PC-3 (cell line): ENCODE measurements at regions not wholly inside any gene's neighbourhood (a gene's known extent, or its start where the extent isn't known, plus 50 kb on each side); places are given as distances from the start of the nearest gene placed in this dataset.

ENCODE experiments used
- ATAC-seq: fragments of 200-7000 bp; cut with Tn5 transposase; 2 replicates; pipeline ENCODE4 v1.9.1; 2020; ENCODE audit warnings: mild to moderate bottlenecking, moderate library complexity
- BruUV-seq: library from RNA; stranded (reverse); fragments of 400-500 nt; replicated peaks from 2 replicates; lab custom pipeline; 2021; lab: Mats Ljungman, UMichigan
- CTCF ChIA-PET: fragments of 300-600 bp; sonication (Branson Sonifier 250); formaldehyde crosslinking; loops from one replicate; lab custom pipeline; 2022; ENCODE audit warnings: antibody characterized with exemption; lab: Charles Lee
- POLR2A ChIA-PET: fragments of 300-600 bp; sonication (Branson Sonifier 250); formaldehyde crosslinking; loops from one replicate; lab custom pipeline; 2022; ENCODE audit warnings: antibody characterized with exemption; ENCODE audit not compliant: unreplicated experiment; lab: Charles Lee
- DNase-seq: peaks from one replicate; pipeline ENCODE4 v3.0.0-alpha.2; 2015
- H2AFZ ChIP-seq: fragments of 300-600 bp; sonication (generic); 2 replicates; pipeline ENCODE4 v1.6.0; 2016; ENCODE audit warnings: antibody characterized with exemption, low read length
- H3F3A ChIP-seq: fragments of 300-600 bp; sonication (generic); one replicate; pipeline ENCODE4 v1.6.0; 2017; ENCODE audit warnings: antibody characterized with exemption, low read length, control low read depth, mild to moderate bottlenecking; ENCODE audit not compliant: unreplicated experiment
- H3K27ac ChIP-seq: fragments of 300-600 bp; sonication (generic); 2 replicates; pipeline ENCODE4 v1.5.1; 2016; ENCODE audit warnings: mild to moderate bottlenecking, low read length
- H3K27me3 ChIP-seq: fragments of 300-600 bp; sonication (generic); 2 replicates; pipeline ENCODE4 v1.6.1; 2016; ENCODE audit warnings: low read length, mixed read lengths
- H3K36me3 ChIP-seq: fragments of 300-600 bp; sonication (generic); 2 replicates; pipeline ENCODE4 v1.6.1; 2016; ENCODE audit warnings: low read depth, mixed run types, low read length, mixed read lengths
- H3K4me1 ChIP-seq: fragments of 300-600 bp; sonication (generic); 2 replicates; pipeline ENCODE4 v1.5.1; 2016; ENCODE audit warnings: low read length; ENCODE audit not compliant: insufficient read depth
- H3K4me2 ChIP-seq: fragments of 300-600 bp; sonication (generic); 2 replicates; pipeline ENCODE4 v1.6.0; 2016; ENCODE audit warnings: low read length
- H3K4me3 ChIP-seq: fragments of 300-600 bp; sonication (generic); 2 replicates; pipeline ENCODE4 v1.5.1; 2016; ENCODE audit warnings: mild to moderate bottlenecking, low read length, mixed read lengths
- H3K79me2 ChIP-seq: fragments of 300-600 bp; sonication (generic); 2 replicates; pipeline ENCODE4 v1.6.1; 2017; ENCODE audit warnings: low read length, mixed read lengths
- H3K9ac ChIP-seq: fragments of 300-600 bp; sonication (generic); 2 replicates; pipeline ENCODE4 v1.6.0; 2016; ENCODE audit warnings: mild to moderate bottlenecking, low read length
- H3K9me2 ChIP-seq: fragments of 300-600 bp; sonication (generic); replicated peaks from 2 replicates; pipeline ENCODE4 v1.6.1; 2016; ENCODE audit warnings: mixed run types, low read length, mixed read lengths
- H3K9me3 ChIP-seq: fragments of 300-600 bp; sonication (generic); 2 replicates; pipeline ENCODE4 v1.6.1; 2016; ENCODE audit warnings: low read length, mixed read lengths
- H4K20me1 ChIP-seq: fragments of 300-600 bp; sonication (generic); 2 replicates; pipeline ENCODE4 v1.6.1; 2016; ENCODE audit warnings: low read length, mixed read lengths
- CTCF ChIP-seq: fragments of 300-600 bp; sonication (generic); conservative IDR thresholded peaks from 2 replicates; pipeline ENCODE4 v1.5.1; 2017; ENCODE audit warnings: antibody characterized with exemption, low read depth, mild to moderate bottlenecking, low read length
- EZH2 ChIP-seq: fragments of 300-600 bp; sonication (generic); IDR thresholded peaks from one replicate; pipeline ENCODE4 v1.6.1; 2017; ENCODE audit warnings: antibody characterized with exemption, mild to moderate bottlenecking, low read length; ENCODE audit not compliant: unreplicated experiment
- EZH2phosphoT487 ChIP-seq: fragments of 300-600 bp; sonication (generic); IDR thresholded peaks from 2 replicates; pipeline ENCODE4 v1.6.1; 2018; ENCODE audit warnings: mild to moderate bottlenecking, antibody characterized with exemption, low read length, borderline replicate concordance
- intact Hi-C: fragments of 100-400 bp; cut with micrococcal nuclease; formaldehyde crosslinking; loops from 2 replicates; pipeline ENCODE4 v1.9.0; 2023

DNA sequence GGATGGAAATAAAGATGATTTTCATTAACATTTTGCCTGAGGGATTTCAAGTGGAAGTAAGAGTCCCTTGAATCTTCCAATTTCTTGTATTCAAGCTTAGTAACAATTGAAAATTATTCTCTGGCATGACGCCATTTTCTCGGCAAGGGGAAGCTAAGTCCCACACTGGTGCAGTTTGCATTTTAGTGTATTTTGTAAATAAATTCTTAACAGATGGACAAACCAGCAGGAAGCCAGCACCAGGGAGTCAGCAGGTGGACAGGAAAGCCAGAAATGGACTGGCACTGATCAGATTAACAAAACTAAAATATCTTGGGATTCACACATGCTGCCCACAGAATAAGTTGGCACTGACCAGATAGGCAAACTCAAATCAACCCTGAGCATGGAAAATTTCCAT is 311.3 kb downstream of the LRRIQ3 start:
- no peak overlapping the region for H2AFZ ChIP-seq
- POLR2A ChIA-PET: no interaction called here
- no peaks in the 10 kb centered on the region for H3F3A ChIP-seq
- no peak for TF ChIP-seq EZH2
- TF ChIP-seq EZH2phosphoT487: no peak
- TF ChIP-seq CTCF: no peak
- ATAC-seq (no peak), DNase-seq (no peak)
- peaks cover 19% of the 10 kb centered on the region for H3K27me3 ChIP-seq
- CTCF ChIA-PET: no interaction called here
- no peak overlapping the region for H3K4me2 ChIP-seq
- H3K9me3 ChIP-seq: no peaks in the 10 kb centered on the region
- no peak overlapping the region for H3K9ac ChIP-seq
- no peaks in the 10 kb centered on the region for H3K4me1 ChIP-seq
- H3K9me2 ChIP-seq: no peaks in the 10 kb centered on the region
- no peak overlapping the region for H3K27ac ChIP-seq
- no peaks in the 10 kb centered on the region for H3K36me3 ChIP-seq
- BruUV-seq: no TSS peak
- intact Hi-C loops: no loop called here
- H3K79me2 ChIP-seq: no peaks in the 10 kb centered on the region
- no peaks in the 10 kb centered on the region for H4K20me1 ChIP-seq
- H3K4me3 ChIP-seq: no peak overlapping the region

DNA sequence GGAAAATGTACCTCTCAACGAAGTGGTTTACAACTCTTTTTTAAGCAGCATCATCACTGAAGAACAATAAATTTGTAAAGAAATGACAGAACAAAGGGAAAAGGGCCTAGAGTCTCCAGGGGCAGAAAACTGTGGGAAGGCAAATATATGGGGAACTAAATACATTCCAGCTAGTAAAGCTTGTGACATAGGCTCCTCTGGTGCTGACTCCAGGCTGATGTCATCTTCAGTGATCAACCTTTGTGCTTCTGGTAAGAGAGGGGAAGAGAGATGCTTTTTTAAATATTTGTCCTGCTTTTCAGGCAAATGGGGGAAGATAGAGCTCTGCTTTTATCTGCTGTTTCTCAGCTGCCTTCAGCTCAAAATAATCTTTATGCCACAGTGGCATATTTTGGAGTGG is 323.2 kb downstream of the LRRIQ3 start:
- H2AFZ ChIP-seq: no peak overlapping the region
- intact Hi-C loops: no loop called here
- H3K27me3 ChIP-seq: peaks cover 14% of the 10 kb centered on the region

More for the DNA sequence above, 323.2 kb downstream of the LRRIQ3 start:
- H3K27ac ChIP-seq: no peak overlapping the region
- H4K20me1 ChIP-seq: no peaks in the 10 kb centered on the region
- TF ChIP-seq EZH2 (no peak), CTCF (no peak), EZH2phosphoT487 (no peak)
- no peaks in the 10 kb centered on the region for H3K9me2 ChIP-seq
- H3K9ac ChIP-seq: no peak overlapping the region
- H3F3A ChIP-seq: no peaks in the 10 kb centered on the region
- DNase-seq (no peak), ATAC-seq (no peak)
- ChIA-PET POLR2A (no interaction called here), CTCF (no interaction called here)
- no peaks in the 10 kb centered on the region for H3K9me3 ChIP-seq
- H3K4me1 ChIP-seq: no peaks in the 10 kb centered on the region
- H3K36me3 ChIP-seq: no peaks in the 10 kb centered on the region
- H3K4me2 ChIP-seq: no peak overlapping the region
- H3K4me3 ChIP-seq: no peak overlapping the region
- BruUV-seq: no TSS peak
- H3K79me2 ChIP-seq: no peaks in the 10 kb centered on the region
